Erythroblast (primary cell): ENCODE measurements at regions not wholly inside any gene's neighbourhood (a gene's known extent, or its start where the extent isn't known, plus 50 kb on each side); places are given as distances from the start of the nearest gene placed in this dataset.

Source experiments
- GATA1 ChIP-seq: IDR thresholded peaks from 2 replicates; pipeline ENCODE4 v1.6.1; 2011; ENCODE audit warnings: low read depth, mild to moderate bottlenecking, control low read depth, low read length, moderate library complexity
- POLR2A ChIP-seq: IDR thresholded peaks from 2 replicates; pipeline ENCODE4 v1.6.1; 2011; ENCODE audit warnings: mild to moderate bottlenecking, low read length

GRCh38 chr2:15691586-15692310 is 100.1 kb downstream of the DDX1 start:
- TF ChIP-seq POLR2A (no peak), GATA1 (no peak)
